Cardiac muscle cell (in vitro differentiated cells and primary cell): ENCODE measurements at regions not wholly inside any gene's neighbourhood (a gene's known extent, or its start where the extent isn't known, plus 50 kb on each side); places are given as distances from the start of the nearest gene placed in this dataset.

Source experiments
- DNase-seq, 2 donors: peaks; one replicate each; pipeline versions ENCODE4 v3.0.0 to v3.0.0-alpha.2; 2010 to 2017; ENCODE audit warnings: low read depth in 1 of 2, low spot score in 1 of 2
- H3K27ac ChIP-seq: fragments of 200-600 bp; sonication (generic); 2 replicates; pipeline ENCODE4 v1.5.1; 2016
- H3K27me3 ChIP-seq: fragments of 200-600 bp; sonication (generic); 2 replicates; pipeline ENCODE4 v1.6.0; 2016; ENCODE audit warnings: control low read depth
- H3K36me3 ChIP-seq: fragments of 200-600 bp; sonication (generic); 2 replicates; pipeline ENCODE4 v1.5.1; 2016; ENCODE audit warnings: control low read depth
- H3K4me1 ChIP-seq: fragments of 200-600 bp; sonication (generic); 2 replicates; pipeline ENCODE4 v1.8.1; 2017; ENCODE audit warnings: low read depth, mild to moderate bottlenecking, mixed run types
- H3K4me3 ChIP-seq: fragments of 200-600 bp; sonication (generic); 2 replicates; pipeline ENCODE4 v1.5.1; 2016; ENCODE audit warnings: mild to moderate bottlenecking
- H3K9me3 ChIP-seq: fragments of 200-600 bp; sonication (generic); 2 replicates; pipeline ENCODE4 v1.5.1; 2017; ENCODE audit warnings: low read depth, mild to moderate bottlenecking, control low read depth
- TF ChIP-seq, protein P1 (sequence below): IDR thresholded peaks from 2 replicates; pipeline ENCODE4 v1.5.1; 2012; ENCODE audit warnings: low read depth, mild to moderate bottlenecking, low read length

DNA sequence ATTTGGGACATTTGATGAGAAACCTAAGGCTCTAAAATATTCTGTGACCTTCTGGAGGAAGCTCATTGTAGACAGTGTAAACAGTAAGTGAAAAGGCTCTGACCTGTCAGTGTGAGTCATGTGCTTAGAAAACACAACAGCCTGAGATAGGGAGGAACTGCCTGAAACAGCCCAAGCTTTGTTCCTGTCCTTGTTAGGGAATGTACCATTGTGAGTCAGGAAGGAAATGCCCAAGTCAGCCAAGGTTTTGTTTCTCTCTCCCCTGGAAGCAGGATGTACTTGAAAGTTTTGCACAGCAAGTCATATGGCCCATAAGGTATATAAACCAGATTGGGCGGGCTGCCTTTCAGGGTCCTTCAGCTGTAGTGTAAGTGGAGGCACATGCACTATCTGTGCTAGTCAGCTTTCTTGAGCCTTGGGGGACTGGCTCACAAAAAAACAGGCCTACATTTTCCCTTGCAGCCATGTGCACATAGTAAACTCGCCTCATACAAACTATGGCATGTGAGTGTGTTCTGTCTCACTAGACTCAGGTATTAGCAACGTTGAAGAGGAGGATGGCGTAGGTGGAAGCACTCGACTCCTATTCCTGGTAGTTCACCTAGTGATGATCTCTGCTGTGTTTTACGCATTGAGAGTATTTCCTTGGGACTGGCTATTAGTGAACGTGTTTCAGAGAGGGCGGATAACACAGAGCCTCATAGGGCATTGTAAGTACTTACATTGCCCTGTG, 141.2 kb upstream of the KLHL1 start:
- TF ChIP-seq, protein P1, sequence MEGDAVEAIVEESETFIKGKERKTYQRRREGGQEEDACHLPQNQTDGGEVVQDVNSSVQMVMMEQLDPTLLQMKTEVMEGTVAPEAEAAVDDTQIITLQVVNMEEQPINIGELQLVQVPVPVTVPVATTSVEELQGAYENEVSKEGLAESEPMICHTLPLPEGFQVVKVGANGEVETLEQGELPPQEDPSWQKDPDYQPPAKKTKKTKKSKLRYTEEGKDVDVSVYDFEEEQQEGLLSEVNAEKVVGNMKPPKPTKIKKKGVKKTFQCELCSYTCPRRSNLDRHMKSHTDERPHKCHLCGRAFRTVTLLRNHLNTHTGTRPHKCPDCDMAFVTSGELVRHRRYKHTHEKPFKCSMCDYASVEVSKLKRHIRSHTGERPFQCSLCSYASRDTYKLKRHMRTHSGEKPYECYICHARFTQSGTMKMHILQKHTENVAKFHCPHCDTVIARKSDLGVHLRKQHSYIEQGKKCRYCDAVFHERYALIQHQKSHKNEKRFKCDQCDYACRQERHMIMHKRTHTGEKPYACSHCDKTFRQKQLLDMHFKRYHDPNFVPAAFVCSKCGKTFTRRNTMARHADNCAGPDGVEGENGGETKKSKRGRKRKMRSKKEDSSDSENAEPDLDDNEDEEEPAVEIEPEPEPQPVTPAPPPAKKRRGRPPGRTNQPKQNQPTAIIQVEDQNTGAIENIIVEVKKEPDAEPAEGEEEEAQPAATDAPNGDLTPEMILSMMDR: no peak
- H3K27ac ChIP-seq: no peak overlapping the region
- H3K4me1 ChIP-seq: peaks cover 6% of the 10 kb centered on the region
- no peaks in the 10 kb centered on the region for H3K27me3 ChIP-seq
- H3K4me3 ChIP-seq: no peak overlapping the region
- H3K9me3 ChIP-seq: no peaks in the 10 kb centered on the region
- peak in 1 of 2 donors; percentile 14 for DNase-seq
- H3K36me3 ChIP-seq: no peaks in the 10 kb centered on the region

DNA sequence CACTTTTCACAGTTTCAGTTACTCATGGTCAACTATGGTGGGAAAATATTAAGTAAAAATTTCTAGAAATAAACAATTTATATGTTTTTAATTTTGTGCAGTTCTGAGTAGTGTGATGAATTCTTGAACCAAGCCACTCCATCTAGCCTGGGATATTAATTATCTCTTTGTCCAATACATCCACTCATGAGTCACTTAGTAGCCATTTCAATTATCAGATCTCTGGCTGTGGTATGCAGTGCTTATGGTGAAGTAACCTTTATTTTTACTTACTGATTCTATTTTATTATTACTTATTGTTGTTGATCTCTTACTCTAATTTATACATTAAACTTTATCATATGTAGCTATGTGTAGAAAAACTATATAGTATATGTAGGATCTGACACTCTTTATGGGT, 128.9 kb upstream of the KLHL1 start:
- H3K9me3 ChIP-seq: no peaks in the 10 kb centered on the region
- H3K36me3 ChIP-seq: no peaks in the 10 kb centered on the region
- TF ChIP-seq, protein P1: no peak
- H3K4me3 ChIP-seq: no peak overlapping the region
- DNase-seq: no peak
- H3K27ac ChIP-seq: no peak overlapping the region
- no peaks in the 10 kb centered on the region for H3K27me3 ChIP-seq
- H3K4me1 ChIP-seq: peaks cover under 1% of the 10 kb centered on the region

DNA sequence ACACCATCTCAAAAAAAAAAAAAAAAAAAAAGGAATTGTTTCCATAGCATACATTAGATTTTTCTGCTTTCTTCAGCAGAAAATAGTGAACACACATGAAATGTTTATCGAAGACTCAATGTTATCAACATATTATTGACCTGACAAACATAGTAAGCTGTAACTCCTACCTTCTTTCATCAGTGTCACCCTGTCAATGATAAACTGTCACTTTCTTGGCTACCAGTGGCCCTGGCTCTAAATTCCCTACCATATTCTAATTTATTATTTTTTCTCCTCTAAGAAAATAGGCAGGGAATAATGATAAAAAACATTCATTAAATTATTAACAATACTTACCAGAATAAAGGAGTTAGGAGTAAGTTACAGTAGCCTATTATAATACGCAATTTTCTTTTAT, 127.3 kb upstream of the KLHL1 start:
- Histone ChIP-seq H3K4me3 (no peak overlapping the region), H3K36me3 (no peaks in the 10 kb centered on the region), H3K9me3 (no peaks in the 10 kb centered on the region), H3K27me3 (no peaks in the 10 kb centered on the region), H3K27ac (no peak overlapping the region), H3K4me1 (no peaks in the 10 kb centered on the region)
- TF ChIP-seq, protein P1: no peak
- DNase-seq: no peak

DNA sequence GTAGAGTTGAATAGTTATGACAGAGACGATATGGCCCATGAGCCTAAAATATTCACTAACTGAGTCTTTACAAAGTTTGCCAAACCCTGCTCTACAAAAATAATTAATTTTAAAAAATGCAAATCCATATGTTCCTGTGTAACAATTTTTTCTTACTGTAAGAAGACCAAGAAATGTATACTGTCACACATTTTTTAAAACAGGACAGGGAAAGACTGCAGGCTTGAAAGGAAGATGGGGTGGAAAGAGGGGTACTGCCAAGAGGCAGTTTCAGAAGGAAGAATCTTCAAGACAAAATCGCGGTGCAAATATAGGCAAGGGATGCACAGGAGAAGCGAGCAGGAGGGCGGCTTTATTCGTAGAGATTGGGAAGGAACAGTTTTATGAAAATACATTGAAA, 115.7 kb upstream of the KLHL1 start:
- Histone ChIP-seq H3K36me3 (no peaks in the 10 kb centered on the region), H3K27ac (no peak overlapping the region)

DNA sequence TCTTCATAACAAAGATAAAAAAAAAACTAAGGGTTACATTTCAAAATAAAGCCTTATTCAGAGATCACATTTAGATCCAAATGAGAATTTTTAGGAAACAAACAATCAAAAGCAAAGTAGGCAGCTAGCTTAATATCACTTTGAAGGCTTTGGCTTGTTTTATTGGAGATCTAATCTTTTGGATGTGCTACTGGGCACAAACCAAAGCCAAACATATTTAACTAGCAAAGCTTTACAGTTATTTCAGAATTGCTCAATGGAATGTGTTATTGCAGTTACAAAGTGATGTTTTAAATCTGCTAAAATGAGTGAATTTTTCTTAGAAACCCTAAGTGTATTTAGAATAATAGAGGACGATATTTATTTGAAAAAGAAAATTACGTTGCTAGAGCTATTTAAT, 114.7 kb upstream of the KLHL1 start:
- DNase-seq: no peak
- TF ChIP-seq, protein P1: no peak
- no peaks in the 10 kb centered on the region for H3K9me3 ChIP-seq
- no peaks in the 10 kb centered on the region for H3K4me1 ChIP-seq
- H3K27me3 ChIP-seq: no peaks in the 10 kb centered on the region
- no peaks in the 10 kb centered on the region for H3K36me3 ChIP-seq
- no peak overlapping the region for H3K4me3 ChIP-seq
- no peak overlapping the region for H3K27ac ChIP-seq

More for the DNA sequence above, 115.7 kb upstream of the KLHL1 start:
- TF ChIP-seq, protein P1: no peak
- no peak for DNase-seq
- no peak overlapping the region for H3K4me3 ChIP-seq
- no peaks in the 10 kb centered on the region for H3K4me1 ChIP-seq
- no peaks in the 10 kb centered on the region for H3K9me3 ChIP-seq
- H3K27me3 ChIP-seq: no peaks in the 10 kb centered on the region
